ENCODE measurements at regions not wholly inside any gene's neighbourhood (a gene's known extent, or its start where the extent isn't known, plus 50 kb on each side); places are given as distances from the start of the nearest gene placed in this dataset.

- DNase-seq (ENCODE audit: low spot score): no peak
- in situ Hi-C loops (cut with MboI; ENCODE audit: low sequenced_read_pairs, unreplicated experiment): no loop called here
- TF ChIP-seq, protein P1, sequence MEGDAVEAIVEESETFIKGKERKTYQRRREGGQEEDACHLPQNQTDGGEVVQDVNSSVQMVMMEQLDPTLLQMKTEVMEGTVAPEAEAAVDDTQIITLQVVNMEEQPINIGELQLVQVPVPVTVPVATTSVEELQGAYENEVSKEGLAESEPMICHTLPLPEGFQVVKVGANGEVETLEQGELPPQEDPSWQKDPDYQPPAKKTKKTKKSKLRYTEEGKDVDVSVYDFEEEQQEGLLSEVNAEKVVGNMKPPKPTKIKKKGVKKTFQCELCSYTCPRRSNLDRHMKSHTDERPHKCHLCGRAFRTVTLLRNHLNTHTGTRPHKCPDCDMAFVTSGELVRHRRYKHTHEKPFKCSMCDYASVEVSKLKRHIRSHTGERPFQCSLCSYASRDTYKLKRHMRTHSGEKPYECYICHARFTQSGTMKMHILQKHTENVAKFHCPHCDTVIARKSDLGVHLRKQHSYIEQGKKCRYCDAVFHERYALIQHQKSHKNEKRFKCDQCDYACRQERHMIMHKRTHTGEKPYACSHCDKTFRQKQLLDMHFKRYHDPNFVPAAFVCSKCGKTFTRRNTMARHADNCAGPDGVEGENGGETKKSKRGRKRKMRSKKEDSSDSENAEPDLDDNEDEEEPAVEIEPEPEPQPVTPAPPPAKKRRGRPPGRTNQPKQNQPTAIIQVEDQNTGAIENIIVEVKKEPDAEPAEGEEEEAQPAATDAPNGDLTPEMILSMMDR (IDR thresholded peaks at IDR 0.05; ENCODE audit: borderline replicate concordance, control extremely low read depth, extremely low read depth, insufficient read depth, missing control alignments): no peak
Measured at GRCh38 chr7:98771519-98771918, 98.3 kb downstream of the TMEM130 start.

GRCh38 chr7:98771941-98772603 is 97.7 kb downstream of the TMEM130 start:
- in situ Hi-C loops (cut with MboI; ENCODE audit: low sequenced_read_pairs, unreplicated experiment): no loop called here
- no peak for DNase-seq (ENCODE audit: low spot score)
- TF ChIP-seq, protein P1 (IDR thresholded peaks at IDR 0.05; ENCODE audit: borderline replicate concordance, control extremely low read depth, extremely low read depth, insufficient read depth, missing control alignments): no peak

DNA sequence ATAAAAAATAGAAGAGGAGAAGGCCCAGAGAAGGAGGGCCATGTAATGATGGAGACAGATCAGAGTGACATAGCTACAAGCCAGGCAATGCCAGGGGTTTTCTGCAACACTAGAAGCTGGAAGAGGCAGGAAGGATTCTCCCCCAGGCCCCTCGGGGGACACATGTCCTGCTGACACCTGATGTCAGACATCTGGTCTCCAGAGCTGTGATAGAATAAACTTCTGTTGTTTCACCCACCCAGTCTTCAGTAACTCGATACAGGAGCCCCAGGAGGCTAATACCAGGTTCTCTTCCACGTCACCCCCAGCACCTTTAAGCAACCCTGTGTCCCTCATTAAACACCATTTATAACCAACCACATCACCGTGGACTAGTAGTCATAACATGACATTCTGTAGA is 94.9 kb downstream of the TMEM130 start:
- DNase-seq (ENCODE audit: low spot score): no peak
- TF ChIP-seq, protein P1 (IDR thresholded peaks at IDR 0.05; ENCODE audit: borderline replicate concordance, control extremely low read depth, extremely low read depth, insufficient read depth, missing control alignments): no peak
- in situ Hi-C loops (cut with MboI; ENCODE audit: low sequenced_read_pairs, unreplicated experiment): no loop called here

DNA sequence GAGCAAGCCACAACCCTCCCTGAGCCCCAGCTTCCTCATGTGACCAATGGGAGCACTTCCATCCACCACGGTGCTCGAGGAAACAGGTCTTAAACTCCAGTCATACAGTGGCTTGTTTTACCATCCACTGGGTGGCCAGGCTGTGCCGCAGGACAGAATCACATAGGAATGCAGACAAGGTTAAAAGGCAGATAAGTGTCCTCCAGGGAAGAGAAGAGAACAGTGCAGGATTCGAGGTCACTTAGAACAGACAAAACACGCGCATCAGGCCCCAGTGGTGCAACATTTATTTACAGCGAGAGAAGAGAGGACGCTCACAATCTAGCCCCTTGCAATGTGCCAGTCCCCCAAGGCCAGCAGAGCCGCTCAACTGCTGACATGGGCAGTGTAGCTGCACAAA is 92.8 kb downstream of the TMEM130 start:
- DNase-seq (ENCODE audit: low spot score): no peak
- in situ Hi-C loops (cut with MboI; ENCODE audit: low sequenced_read_pairs, unreplicated experiment): no loop called here
- TF ChIP-seq, protein P1 (IDR thresholded peaks at IDR 0.05; ENCODE audit: borderline replicate concordance, control extremely low read depth, extremely low read depth, insufficient read depth, missing control alignments): no peak

DNA sequence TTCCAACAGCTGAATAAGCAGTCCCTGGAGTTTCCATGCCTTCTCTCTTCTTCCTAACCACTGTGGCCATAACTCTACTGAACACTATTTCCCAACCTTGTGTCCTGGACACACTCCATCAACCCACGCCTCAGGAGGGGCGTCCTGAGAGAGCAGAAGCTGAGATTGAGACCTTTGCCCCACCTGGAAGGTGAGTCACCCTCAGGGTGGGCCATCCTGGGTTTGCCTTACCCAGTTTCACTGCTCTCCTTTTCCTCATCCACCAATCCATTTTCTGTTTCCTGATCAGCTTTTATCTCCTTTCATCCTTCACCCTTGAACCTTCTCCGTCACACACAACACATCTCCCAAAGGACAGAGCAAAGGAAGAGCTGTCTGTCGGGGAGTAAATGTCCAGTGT is 91.4 kb downstream of the TMEM130 start:
- TF ChIP-seq, protein P1 (IDR thresholded peaks at IDR 0.05; ENCODE audit: borderline replicate concordance, control extremely low read depth, extremely low read depth, insufficient read depth, missing control alignments): no peak
- in situ Hi-C loops (cut with MboI; ENCODE audit: low sequenced_read_pairs, unreplicated experiment): no loop called here
- no peak for DNase-seq (ENCODE audit: low spot score)

GRCh38 chr7:98779800-98780587 is 89.8 kb downstream of the TMEM130 start:
- in situ Hi-C loops (cut with MboI; ENCODE audit: low sequenced_read_pairs, unreplicated experiment): no loop called here
- TF ChIP-seq, protein P1 (IDR thresholded peaks at IDR 0.05; ENCODE audit: borderline replicate concordance, control extremely low read depth, extremely low read depth, insufficient read depth, missing control alignments): no peak
- no peak for DNase-seq (ENCODE audit: low spot score)
